Endothelial cell of umbilical vein (primary cell): ENCODE measurements at regions not wholly inside any gene's neighbourhood (a gene's known extent, or its start where the extent isn't known, plus 50 kb on each side); places are given as distances from the start of the nearest gene placed in this dataset.

Source experiments
- BruUV-seq: library from RNA; stranded (reverse); fragments of 400-500 nt; replicated peaks from 2 replicates; lab custom pipeline; 2021; lab: Mats Ljungman, UMichigan
- CTCF ChIA-PET: fragments of 300-600, 350-600 bp; sonication (Branson Sonifier 250); formaldehyde crosslinking; loops from one replicate; lab custom pipeline; 2021; ENCODE audit warnings: antibody characterized with exemption, inconsistent platforms; lab: Charles Lee
- POLR2A ChIA-PET: fragments of 300-600, 350-600 bp; sonication (Branson Sonifier 250); formaldehyde crosslinking; loops from one replicate; lab custom pipeline; 2021; ENCODE audit warnings: antibody characterized with exemption, inconsistent platforms; lab: Charles Lee
- DNase-seq: peaks from one replicate; pipeline ENCODE4 v3.0.0-alpha.2; 2011; ENCODE audit warnings: low read depth, low spot score
- FAIRE-seq: peaks from 2 replicates; lab custom pipeline; 2011; peaks lifted over from hg19 to GRCh38; lab: Jason Lieb, UNC
- H2AFZ ChIP-seq: 2 replicates; pipeline ENCODE4 v1.6.0; 2012; ENCODE audit warnings: low read depth, low read length, control low read depth, inconsistent platforms
- H3K27ac ChIP-seq: 2 replicates; pipeline ENCODE4 v1.5.1; 2011; ENCODE audit warnings: low read depth, mild to moderate bottlenecking, control low read depth, low read length, moderate library complexity; ENCODE audit not compliant: insufficient read depth
- H3K27me3 ChIP-seq, 2 experiments: 2 replicates each; pipeline versions ENCODE4 v1.6.0 to v1.6.1; 2011; ENCODE audit warnings: low read length in 2 of 2, mixed read lengths in 1 of 2; ENCODE audit not compliant: control insufficient read depth in 2 of 2, insufficient read depth in 2 of 2
- H3K36me3 ChIP-seq, 2 experiments: 2 replicates in 1 of 2; 3 replicates in 1 of 2; pipeline ENCODE4 v1.5.1; 2011; ENCODE audit warnings: low read length in 2 of 2, mild to moderate bottlenecking in 1 of 2, moderate library complexity in 1 of 2; ENCODE audit not compliant: control insufficient read depth in 2 of 2, insufficient read depth in 2 of 2; ENCODE audit errors: extremely low read depth in 1 of 2
- H3K4me1 ChIP-seq: 3 replicates; pipeline ENCODE4 v1.5.1; 2011; ENCODE audit warnings: mild to moderate bottlenecking, low read length; ENCODE audit not compliant: control insufficient read depth, insufficient read depth; ENCODE audit errors: extremely low read depth
- H3K4me2 ChIP-seq: 2 replicates; pipeline ENCODE4 v1.6.1; 2011; ENCODE audit warnings: low read length, control low read depth, mixed read lengths; ENCODE audit not compliant: insufficient read depth
- H3K4me3 ChIP-seq, 3 experiments: fragments of 200-600 bp in 1 of 3; sonication (generic), shearing (Covaris generic) in 1 of 3; replicated peaks in 1 of 3; 2 replicates each; pipeline ENCODE4 v1.5.1; 2011 to 2016; ENCODE audit warnings: control low read depth in 3 of 3, low read length in 3 of 3, mild to moderate bottlenecking in 2 of 3, inconsistent platforms in 1 of 3, low read depth in 1 of 3, moderate library complexity in 1 of 3; ENCODE audit not compliant: insufficient read depth in 1 of 3
- H3K79me2 ChIP-seq: 2 replicates; pipeline ENCODE4 v1.6.0; 2012; ENCODE audit warnings: low read length, inconsistent platforms; ENCODE audit not compliant: control insufficient read depth, insufficient read depth
- H3K9ac ChIP-seq: replicated peaks from 2 replicates; pipeline ENCODE3; 2011; ENCODE audit warnings: low read length, control low read depth; ENCODE audit not compliant: insufficient read depth; ENCODE audit errors: extremely low read depth
- H3K9me1 ChIP-seq: replicated peaks from 3 replicates; pipeline ENCODE4 v1.6.0; 2011; ENCODE audit warnings: mild to moderate bottlenecking, low read length; ENCODE audit not compliant: control insufficient read depth, insufficient read depth; ENCODE audit errors: extremely low read depth
- H3K9me3 ChIP-seq: replicated peaks from 2 replicates; pipeline ENCODE4 v1.5.1; 2012; ENCODE audit warnings: low read length, inconsistent platforms; ENCODE audit not compliant: control insufficient read depth, insufficient read depth
- H4K20me1 ChIP-seq: replicated peaks from 2 replicates; pipeline ENCODE3; 2011; ENCODE audit warnings: mild to moderate bottlenecking, low read length; ENCODE audit not compliant: control insufficient read depth, insufficient read depth; ENCODE audit errors: extremely low read depth
- EZH2 ChIP-seq: IDR thresholded peaks from 2 replicates; pipeline ENCODE4 v1.6.1; 2012; ENCODE audit warnings: borderline replicate concordance, low read depth, mild to moderate bottlenecking, moderate library complexity, low read length, inconsistent platforms; ENCODE audit not compliant: severe bottlenecking
- FOS ChIP-seq: IDR thresholded peaks from 2 replicates; pipeline ENCODE4 v1.6.1; 2011; ENCODE audit warnings: mild to moderate bottlenecking, low read length, moderate library complexity, borderline replicate concordance; ENCODE audit not compliant: insufficient read depth
- GATA2 ChIP-seq: IDR thresholded peaks from 2 replicates; pipeline ENCODE4 v1.7.0; 2011; ENCODE audit warnings: low read depth, mild to moderate bottlenecking, moderate library complexity, mixed read lengths, low read length; ENCODE audit not compliant: insufficient read length, insufficient read depth
- JUN ChIP-seq: IDR thresholded peaks from 2 replicates; pipeline ENCODE4 v1.6.1; 2011; ENCODE audit warnings: borderline replicate concordance, low read depth; ENCODE audit not compliant: insufficient read length, insufficient read depth
- MYC ChIP-seq: IDR thresholded peaks from one replicate; pipeline ENCODE4 v1.6.1; 2011; ENCODE audit warnings: mild to moderate bottlenecking, low read depth, low read length
- POLR2A ChIP-seq: IDR thresholded peaks from 2 replicates; pipeline ENCODE4 v1.6.1; 2012; ENCODE audit warnings: low read depth, mild to moderate bottlenecking, control low read depth, low read length
- POLR2AphosphoS5 ChIP-seq: IDR thresholded peaks from 2 replicates; pipeline ENCODE4 v1.6.1; 2012; ENCODE audit warnings: low read depth, mild to moderate bottlenecking, control low read depth, low read length, moderate library complexity; ENCODE audit not compliant: insufficient read depth
- dilution Hi-C: fragments of 300-500 bp; cut with MboI; formaldehyde crosslinking; loops from one replicate; pipeline ENCODE4 v1.15.0; 2019; ENCODE audit warnings: low sequenced_read_pairs; ENCODE audit not compliant: extremely low pct_ligation_motif_present
- intact Hi-C: fragments of 100-400 bp; cut with micrococcal nuclease; formaldehyde crosslinking; loops from one replicate; pipeline ENCODE4 v1.10.0; 2022
- TF ChIP-seq, protein P1 (sequence below): IDR thresholded peaks from 2 replicates; pipeline ENCODE4 v1.6.1; 2011; ENCODE audit not compliant: insufficient read depth, insufficient read length
- TF ChIP-seq, protein P2 (sequence below), 2 donors: IDR thresholded peaks; 1 replicate in 1 of 2; 2 replicates in 1 of 2; pipeline ENCODE4 v1.5.1; 2011; ENCODE audit warnings: low read length in 2 of 2, mild to moderate bottlenecking in 2 of 2, moderate library complexity in 2 of 2, control low read depth in 1 of 2, inconsistent platforms in 1 of 2, low read depth in 1 of 2; ENCODE audit not compliant: insufficient read depth in 1 of 2; ENCODE audit errors: extremely low read depth in 1 of 2

DNA sequence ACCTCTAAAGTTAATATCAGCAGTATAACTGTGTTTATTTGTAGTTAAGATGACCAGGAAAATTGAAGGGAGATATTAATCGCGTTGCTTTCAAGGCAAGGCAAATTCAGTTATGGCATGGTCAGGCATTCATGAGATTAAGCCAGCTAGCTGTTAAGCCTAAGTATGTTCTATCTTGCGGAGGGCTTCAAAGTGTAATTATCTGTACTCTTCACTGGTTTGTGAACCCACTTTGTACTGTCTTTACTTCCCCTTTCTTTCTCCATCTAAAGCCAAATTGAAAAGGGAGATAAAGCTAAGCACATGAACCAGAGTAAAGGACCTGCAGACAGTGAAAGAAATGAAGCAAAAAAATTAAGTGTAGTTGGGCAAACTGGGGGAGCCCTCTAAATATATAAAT lies 483.1 kb upstream of the NRP1 start:
- H3K36me3 ChIP-seq, result no peaks in the 10 kb centered on the region
- H3K79me2 ChIP-seq, result no peaks in the 10 kb centered on the region
- dilution Hi-C loops, result no loop called here
- no peak overlapping the region for H3K4me2 ChIP-seq
- no peak for TF ChIP-seq JUN
- TF ChIP-seq, protein P1, sequence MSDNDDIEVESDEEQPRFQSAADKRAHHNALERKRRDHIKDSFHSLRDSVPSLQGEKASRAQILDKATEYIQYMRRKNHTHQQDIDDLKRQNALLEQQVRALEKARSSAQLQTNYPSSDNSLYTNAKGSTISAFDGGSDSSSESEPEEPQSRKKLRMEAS, result no peak
- no peak for TF ChIP-seq MYC
- no peak for TF ChIP-seq FOS
- no peak for TF ChIP-seq POLR2A
- TF ChIP-seq GATA2, result no peak
- no peak for TF ChIP-seq POLR2AphosphoS5
- no peak for TF ChIP-seq EZH2
- TF ChIP-seq, protein P2, sequence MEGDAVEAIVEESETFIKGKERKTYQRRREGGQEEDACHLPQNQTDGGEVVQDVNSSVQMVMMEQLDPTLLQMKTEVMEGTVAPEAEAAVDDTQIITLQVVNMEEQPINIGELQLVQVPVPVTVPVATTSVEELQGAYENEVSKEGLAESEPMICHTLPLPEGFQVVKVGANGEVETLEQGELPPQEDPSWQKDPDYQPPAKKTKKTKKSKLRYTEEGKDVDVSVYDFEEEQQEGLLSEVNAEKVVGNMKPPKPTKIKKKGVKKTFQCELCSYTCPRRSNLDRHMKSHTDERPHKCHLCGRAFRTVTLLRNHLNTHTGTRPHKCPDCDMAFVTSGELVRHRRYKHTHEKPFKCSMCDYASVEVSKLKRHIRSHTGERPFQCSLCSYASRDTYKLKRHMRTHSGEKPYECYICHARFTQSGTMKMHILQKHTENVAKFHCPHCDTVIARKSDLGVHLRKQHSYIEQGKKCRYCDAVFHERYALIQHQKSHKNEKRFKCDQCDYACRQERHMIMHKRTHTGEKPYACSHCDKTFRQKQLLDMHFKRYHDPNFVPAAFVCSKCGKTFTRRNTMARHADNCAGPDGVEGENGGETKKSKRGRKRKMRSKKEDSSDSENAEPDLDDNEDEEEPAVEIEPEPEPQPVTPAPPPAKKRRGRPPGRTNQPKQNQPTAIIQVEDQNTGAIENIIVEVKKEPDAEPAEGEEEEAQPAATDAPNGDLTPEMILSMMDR (IDR thresholded peaks at IDR 0.05; ENCODE audit: extremely low read depth in 1 of 2, insufficient read depth in 1 of 2, low read depth in 1 of 2, low read length in 2 of 2), result no peak
- H3K27me3 ChIP-seq, result no peaks in the 10 kb centered on the region
- POLR2A ChIA-PET, result no interaction called here
- H3K9me1 ChIP-seq, result no peaks in the 10 kb centered on the region
- FAIRE-seq, result no peak
- no peak overlapping the region for H3K4me3 ChIP-seq
- no peaks in the 10 kb centered on the region for H3K9me3 ChIP-seq
- no peaks in the 10 kb centered on the region for H4K20me1 ChIP-seq
- no peak overlapping the region for H3K9ac ChIP-seq
- DNase-seq, result no peak
- H2AFZ ChIP-seq, result no peak overlapping the region
- CTCF ChIA-PET, result no interaction called here
- H3K27ac ChIP-seq, result no peak overlapping the region
- BruUV-seq, result no TSS peak
- no peaks in the 10 kb centered on the region for H3K4me1 ChIP-seq
- intact Hi-C loops, result no loop called here
